ENCODE measurements at regions not wholly inside any gene's neighbourhood (a gene's known extent, or its start where the extent isn't known, plus 50 kb on each side); places are given as distances from the start of the nearest gene placed in this dataset.

- ATAC-seq (no peak), DNase-seq (peak; percentile 21)
- intact Hi-C loops (cut with DNase I), result no loop called here
Measured at GRCh38 chr5:113776832-113777525, 263.5 kb downstream of the YTHDC2 start.

GRCh38 chr5:113778147-113778546 is 264.7 kb downstream of the YTHDC2 start:
- ATAC-seq, result no peak
- intact Hi-C loops (cut with DNase I), result no loop called here
- DNase-seq, result no peak

GRCh38 chr5:113788141-113788655 is 274.7 kb downstream of the YTHDC2 start:
- intact Hi-C loops (cut with DNase I), result no loop called here
- ATAC-seq (no peak), DNase-seq (no peak)

- DNase-seq, result no peak
- no peak for ATAC-seq
Measured at GRCh38 chr5:113789769-113790168, 276.3 kb downstream of the YTHDC2 start.

GRCh38 chr5:113792806-113793205 is 279.3 kb downstream of the YTHDC2 start:
- intact Hi-C loops (cut with DNase I), result no loop called here
- no peak for ATAC-seq
- no peak for DNase-seq

More at GRCh38 chr5:113789769-113790168, 276.3 kb downstream of the YTHDC2 start:
- intact Hi-C loops (cut with DNase I), result no loop called here

- ATAC-seq (no peak), DNase-seq (no peak)
- intact Hi-C loops (cut with DNase I), result no loop called here
Measured at GRCh38 chr5:113794981-113795380, 281.5 kb downstream of the YTHDC2 start.

- DNase-seq (no peak), ATAC-seq (peak in 1 of 2 donors; percentile 96)
- intact Hi-C loops (cut with DNase I), result no loop called here
Measured at GRCh38 chr5:113800686-113801085, 287.2 kb downstream of the YTHDC2 start.

GRCh38 chr5:113804264-113804663 is 290.8 kb downstream of the YTHDC2 start:
- intact Hi-C loops (cut with DNase I), result no loop called here
- DNase-seq, result no peak
- no peak for ATAC-seq

- intact Hi-C loops (cut with DNase I), result no loop called here
- DNase-seq (no peak), ATAC-seq (no peak)
Measured at GRCh38 chr5:113804943-113805342, 291.4 kb downstream of the YTHDC2 start.

- ATAC-seq, result peak; percentile 8 to 64
- DNase-seq, result no peak
- intact Hi-C loops (cut with DNase I), result no loop called here
Measured at GRCh38 chr5:113806250-113806649, 292.8 kb downstream of the YTHDC2 start.

GRCh38 chr5:113806904-113807303 is 293.4 kb downstream of the YTHDC2 start:
- DNase-seq (peak; percentile 30), ATAC-seq (peak; percentile 51 to 75)
- intact Hi-C loops (cut with DNase I), result no loop called here

- peak; percentile 18 for DNase-seq
- ATAC-seq, result peak; percentile 55 to 92
- intact Hi-C loops (cut with DNase I), result no loop called here
Measured at GRCh38 chr5:113807427-113807991, 294.0 kb downstream of the YTHDC2 start.

- ATAC-seq (no peak), DNase-seq (no peak)
- intact Hi-C loops (cut with DNase I), result no loop called here
Measured at GRCh38 chr5:113808956-113809355, 295.5 kb downstream of the YTHDC2 start.

GRCh38 chr5:113809626-113810025 is 296.1 kb downstream of the YTHDC2 start:
- DNase-seq (no peak), ATAC-seq (no peak)
- intact Hi-C loops (cut with DNase I), result no loop called here

GRCh38 chr5:113813466-113813865 is 300.0 kb downstream of the YTHDC2 start:
- ATAC-seq, result no peak
- intact Hi-C loops (cut with DNase I), result no loop called here
- DNase-seq, result no peak

GRCh38 chr5:113817683-113818082 is 304.2 kb downstream of the YTHDC2 start:
- DNase-seq, result no peak
- ATAC-seq, result no peak
- intact Hi-C loops (cut with DNase I), result no loop called here

- no peak for DNase-seq
- intact Hi-C loops (cut with DNase I), result no loop called here
- no peak for ATAC-seq
Measured at GRCh38 chr5:113823696-113824095, 310.2 kb downstream of the YTHDC2 start.

- no peak for ATAC-seq
- no peak for DNase-seq
- intact Hi-C loops (cut with DNase I), result no loop called here
Measured at GRCh38 chr5:113824307-113824706, 310.8 kb downstream of the YTHDC2 start.

- intact Hi-C loops (cut with DNase I), result no loop called here
- peak in 1 of 2 donors; percentile 78 for ATAC-seq
- DNase-seq, result no peak
Measured at GRCh38 chr5:113825176-113825575, 311.7 kb downstream of the YTHDC2 start.

- ATAC-seq (no peak), DNase-seq (no peak)
- intact Hi-C loops (cut with DNase I), result no loop called here
Measured at GRCh38 chr5:113846941-113847340, 333.4 kb downstream of the YTHDC2 start.

- ATAC-seq (no peak), DNase-seq (no peak)
- intact Hi-C loops (cut with DNase I), result no loop called here
Measured at GRCh38 chr5:113864437-113864836, 350.9 kb downstream of the YTHDC2 start.
